Pons (tissue), 1 donor: ENCODE measurements at regions not wholly inside any gene's neighbourhood (a gene's known extent, or its start where the extent isn't known, plus 50 kb on each side); places are given as distances from the start of the nearest gene placed in this dataset.

Experiments used
- DNase-seq: peaks from one replicate; pipeline ENCODE4 v3.0.0-alpha.2; 2016; ENCODE audit warnings: low spot score

GRCh38 chr1:59026472-59026948 is 242.7 kb upstream of the JUN start:
- DNase-seq = no peak

- no peak for DNase-seq
Observed at GRCh38 chr1:59027177-59027576, 243.3 kb upstream of the JUN start.

DNA sequence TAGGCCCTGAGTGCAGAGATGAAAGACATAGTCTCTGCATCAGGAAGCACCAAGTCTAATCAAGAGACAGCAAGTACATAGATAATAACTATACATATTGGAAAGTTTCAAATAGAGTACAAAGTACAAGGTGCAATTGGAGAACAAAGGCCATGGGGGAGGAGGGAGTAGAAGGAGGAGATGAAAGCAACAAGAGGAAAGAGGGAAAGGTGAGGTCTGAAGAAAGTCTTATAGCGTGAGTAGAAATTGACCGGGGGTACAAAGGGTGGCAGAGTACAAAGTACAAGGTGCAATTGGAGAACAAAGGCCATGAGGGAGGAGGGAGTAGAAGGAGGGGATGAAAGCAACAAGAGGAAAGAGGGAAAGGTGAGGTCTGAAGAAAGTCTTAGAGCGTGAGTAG is 244.2 kb upstream of the JUN start:
- no peak for DNase-seq

DNA sequence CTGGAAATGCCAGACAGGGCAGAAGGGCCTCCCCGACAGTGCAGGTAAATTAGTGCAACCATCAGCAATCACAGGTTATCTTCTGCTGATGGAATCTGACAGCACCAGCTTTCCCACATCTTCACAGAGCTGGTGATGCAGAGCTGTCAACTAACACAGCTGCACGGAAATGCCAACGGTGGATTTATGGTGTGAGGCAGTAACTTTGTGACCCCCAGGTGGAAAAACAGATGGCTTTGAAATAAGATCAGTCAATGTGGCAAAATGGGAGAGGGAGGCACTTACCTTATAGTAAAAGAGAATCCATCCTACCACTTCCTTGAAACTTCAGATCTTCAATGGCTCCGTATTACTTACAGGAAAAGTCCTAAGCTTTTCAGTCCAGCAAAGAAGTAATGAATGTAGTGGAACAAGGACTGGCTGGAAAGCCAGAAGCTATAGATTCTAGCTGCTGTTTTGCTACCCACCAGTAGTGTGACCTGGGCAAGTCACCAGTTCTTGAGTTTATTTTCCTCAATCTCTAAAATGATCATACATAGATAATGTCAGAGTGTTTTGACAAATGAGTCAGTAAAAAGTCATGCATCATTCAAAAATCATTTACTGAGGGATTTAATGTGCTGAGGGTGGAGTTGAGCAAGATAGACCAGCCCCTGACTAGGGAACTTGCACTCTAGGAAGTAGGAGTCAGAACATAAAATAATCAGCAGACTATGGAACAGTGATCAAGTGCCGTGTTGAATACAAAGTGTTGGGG is 245.7 kb upstream of the JUN start:
- DNase-seq = no peak

GRCh38 chr1:59032228-59032627 is 248.4 kb upstream of the JUN start:
- no peak for DNase-seq

DNA sequence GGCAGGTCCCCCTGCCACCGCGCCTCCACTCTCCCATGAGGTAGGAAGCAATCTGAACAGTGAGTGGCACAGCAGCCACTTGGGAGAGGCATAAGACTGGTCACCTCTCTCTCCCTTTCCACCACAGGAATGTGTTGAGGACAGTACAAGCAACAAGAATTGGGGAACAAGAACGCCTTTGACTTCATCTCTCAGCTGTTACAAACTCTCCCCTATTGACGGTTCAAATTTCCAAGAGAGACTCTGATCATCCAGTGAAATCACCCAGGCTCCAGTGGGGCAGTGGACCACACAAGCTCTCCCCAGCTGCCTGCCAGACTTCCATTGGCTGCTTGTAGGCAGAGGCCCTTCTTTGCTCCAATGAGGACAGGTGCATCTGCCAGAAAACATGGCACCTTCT is 249.9 kb upstream of the JUN start:
- no peak for DNase-seq

GRCh38 chr1:59034925-59035324 is 251.1 kb upstream of the JUN start:
- DNase-seq = no peak

DNA sequence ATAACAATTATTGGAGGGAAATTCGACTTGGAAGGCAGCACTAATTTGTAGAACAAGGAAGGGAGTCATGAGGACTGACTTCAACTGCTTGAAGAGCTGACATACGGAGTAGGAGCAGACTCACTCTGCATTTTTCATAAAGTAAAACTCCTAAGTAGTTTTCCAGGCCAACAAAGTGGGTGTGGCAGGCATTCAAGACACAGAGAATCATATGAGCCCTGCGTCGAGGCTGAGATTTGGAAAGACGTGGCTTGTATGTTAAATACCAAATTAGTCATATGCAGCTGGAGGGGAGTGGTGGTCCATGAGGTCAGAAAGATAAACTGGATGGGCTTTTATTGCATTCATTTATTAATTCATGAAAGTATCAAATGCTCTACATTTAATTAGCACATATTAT is 255.7 kb upstream of the JUN start:
- DNase-seq = no peak

- no peak for DNase-seq
Observed at GRCh38 chr1:59040486-59040885, 256.4 kb upstream of the FGGY start.

DNA sequence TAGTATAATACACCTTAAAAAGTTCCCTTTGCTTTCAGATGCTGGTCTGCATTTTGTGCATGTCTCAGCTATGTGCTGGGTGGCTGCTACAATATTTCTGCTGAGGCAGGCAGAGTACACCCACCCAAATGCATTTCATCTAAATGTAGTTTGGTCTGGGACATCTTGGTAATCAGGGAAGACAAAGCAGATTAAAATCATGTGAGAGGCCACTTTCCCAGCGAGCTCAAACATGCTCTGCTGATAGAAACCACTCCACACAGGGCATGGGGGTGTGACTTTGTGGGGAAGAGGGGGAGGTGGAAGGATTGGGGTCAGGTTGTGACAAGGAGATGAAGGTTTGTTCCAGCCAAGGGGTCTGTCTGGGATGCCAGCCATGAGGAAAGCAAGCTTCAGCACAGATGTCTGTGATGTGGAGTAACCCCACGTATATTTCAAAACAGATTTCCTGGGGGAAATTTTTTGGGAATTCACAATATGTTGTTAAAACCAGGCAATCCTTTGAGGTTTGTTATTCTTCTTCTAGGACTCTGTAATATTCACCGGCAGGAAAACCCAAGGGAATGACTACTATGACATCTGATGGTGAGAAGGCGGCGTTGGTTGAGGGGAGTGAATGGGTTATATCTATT is 255.1 kb upstream of the FGGY start:
- no peak for DNase-seq

DNA sequence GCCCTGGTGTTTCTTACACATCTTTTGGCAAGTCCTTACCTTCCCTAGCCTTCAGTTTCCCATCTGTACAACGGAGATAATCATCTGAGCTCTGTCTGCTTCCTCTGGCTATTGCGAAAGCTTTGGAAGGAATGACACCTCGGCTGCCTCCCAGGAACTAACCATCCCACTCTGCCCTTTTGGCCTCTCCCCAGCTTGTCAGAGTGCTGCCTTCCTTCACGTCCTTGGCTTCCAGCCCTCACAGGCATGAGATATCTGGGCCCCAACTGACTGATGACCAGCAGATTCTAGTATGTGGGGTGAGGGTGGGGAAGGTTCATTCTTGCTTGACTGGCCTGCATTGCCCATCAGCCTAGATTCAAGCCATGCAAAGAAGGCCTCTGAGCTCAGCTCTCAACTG is 253.1 kb upstream of the FGGY start:
- no peak for DNase-seq

DNA sequence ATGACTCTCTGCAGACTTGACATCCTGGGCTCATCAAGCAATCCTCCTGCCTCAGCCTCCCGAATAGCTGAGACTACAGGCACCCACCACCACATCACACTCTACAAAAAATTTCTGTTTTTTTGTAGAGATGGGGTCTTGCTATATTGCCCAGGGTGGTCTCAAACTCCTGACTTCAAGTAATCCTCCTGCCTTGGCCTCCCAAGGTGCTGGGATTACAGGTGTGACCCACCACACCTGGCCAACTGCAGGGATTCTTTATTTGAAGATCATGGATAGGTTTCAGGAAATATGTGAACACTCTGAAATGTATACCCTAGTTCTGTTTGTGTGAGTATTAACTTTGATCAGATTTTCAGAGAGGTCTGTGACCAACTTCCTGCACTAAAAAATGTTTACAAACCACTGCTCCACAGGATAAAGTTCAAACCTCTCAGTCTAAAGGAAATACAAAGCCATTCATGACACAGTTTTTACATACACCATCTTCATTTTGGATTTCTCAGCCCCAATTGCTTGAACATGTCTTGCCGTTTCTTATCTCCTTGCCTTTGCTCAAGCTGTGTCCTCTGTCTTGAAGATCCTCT is 252.3 kb upstream of the FGGY start:
- no peak for DNase-seq

DNA sequence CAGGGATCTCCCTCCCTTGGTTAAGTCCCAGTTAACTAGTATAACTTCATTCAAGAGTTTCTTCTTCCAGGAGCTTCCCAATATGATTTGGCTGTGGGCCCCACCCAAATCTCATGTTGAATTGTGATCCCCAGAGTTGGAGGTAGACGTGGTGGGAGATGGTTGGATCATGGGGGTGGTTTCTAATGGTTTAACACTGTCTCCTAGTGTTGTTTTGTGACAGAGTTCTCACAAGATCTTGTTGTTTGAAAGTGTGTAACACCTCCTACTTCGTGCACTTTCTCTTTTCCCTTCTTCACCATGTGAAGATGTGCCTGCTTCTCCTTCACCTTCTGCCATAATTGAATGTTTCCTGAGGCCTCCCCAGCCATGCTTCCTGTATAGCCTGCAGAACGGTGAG is 251.8 kb upstream of the FGGY start:
- DNase-seq = no peak

GRCh38 chr1:59045636-59046035 is 251.3 kb upstream of the FGGY start:
- DNase-seq = no peak

DNA sequence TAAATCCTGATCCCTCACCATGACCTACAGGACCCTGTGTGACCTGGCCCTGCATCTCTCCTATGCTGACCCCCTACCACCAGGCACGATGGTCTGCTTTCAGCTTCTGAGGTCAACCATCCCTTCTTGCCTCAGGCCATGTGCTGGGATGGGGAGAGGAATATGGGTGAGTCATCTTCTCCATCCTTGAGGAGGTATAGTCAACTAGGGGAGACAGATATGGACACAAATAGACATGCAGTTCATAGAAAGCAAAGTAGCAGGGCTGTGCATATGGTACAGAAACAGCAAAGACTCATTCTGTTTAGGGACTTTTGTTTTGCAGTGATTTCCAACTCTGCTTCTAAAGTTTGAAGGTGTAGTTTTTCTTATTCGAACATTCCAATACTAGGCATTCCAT is 250.8 kb upstream of the FGGY start:
- no peak for DNase-seq

GRCh38 chr1:59046730-59047157 is 250.2 kb upstream of the FGGY start:
- no peak for DNase-seq

DNA sequence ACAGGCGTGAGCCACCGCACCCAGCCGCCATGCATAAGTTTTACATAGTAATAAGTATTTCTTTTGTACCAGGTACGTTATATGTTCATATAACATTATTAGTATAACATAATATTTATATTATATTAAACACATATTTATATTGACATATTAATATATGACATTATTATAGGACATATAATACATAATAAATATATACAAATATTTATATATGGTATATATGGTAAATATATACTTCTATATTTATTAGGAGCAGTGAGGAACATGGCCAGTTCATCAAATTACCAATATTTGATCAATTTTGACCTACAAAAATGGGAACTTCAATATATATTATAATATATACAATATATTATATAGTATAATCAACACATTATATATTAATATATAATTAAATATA is 245.9 kb upstream of the FGGY start:
- DNase-seq = no peak

GRCh38 chr1:59052166-59052590 is 244.7 kb upstream of the FGGY start:
- DNase-seq = no peak

- DNase-seq = no peak
Observed at GRCh38 chr1:59054172-59054571, 242.7 kb upstream of the FGGY start.

- no peak for DNase-seq
Observed at GRCh38 chr1:59055908-59056719, 240.8 kb upstream of the FGGY start.

DNA sequence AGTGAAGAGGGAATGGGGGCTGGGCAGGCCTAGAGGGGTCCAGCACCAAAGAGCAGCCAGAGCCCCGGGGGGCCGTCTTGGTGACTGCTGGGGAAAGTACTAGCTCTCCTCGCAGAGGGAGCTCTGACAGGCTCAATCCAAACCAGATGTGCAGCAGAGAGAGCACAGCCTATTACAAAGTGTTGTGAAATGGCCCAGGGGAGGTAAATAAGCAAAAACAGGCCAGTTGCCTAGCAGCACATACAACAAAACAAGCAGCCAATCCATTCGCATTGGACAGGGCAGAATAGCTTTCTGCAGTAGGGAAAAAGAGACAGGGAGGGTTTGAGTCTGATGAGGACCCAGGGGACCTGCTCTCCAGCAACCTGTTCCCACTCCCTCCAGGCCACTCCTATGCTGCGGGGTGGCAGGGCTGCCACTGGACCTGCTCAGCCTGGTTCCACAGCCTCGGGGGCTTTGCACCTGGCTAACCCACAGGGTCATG is 239.6 kb upstream of the FGGY start:
- DNase-seq = no peak

- DNase-seq = no peak
Observed at GRCh38 chr1:59057796-59058195, 239.1 kb upstream of the FGGY start.
